ENCODE measurements at regions not wholly inside any gene's neighbourhood (a gene's known extent, or its start where the extent isn't known, plus 50 kb on each side); places are given as distances from the start of the nearest gene placed in this dataset.

- TF ChIP-seq, protein P1, sequence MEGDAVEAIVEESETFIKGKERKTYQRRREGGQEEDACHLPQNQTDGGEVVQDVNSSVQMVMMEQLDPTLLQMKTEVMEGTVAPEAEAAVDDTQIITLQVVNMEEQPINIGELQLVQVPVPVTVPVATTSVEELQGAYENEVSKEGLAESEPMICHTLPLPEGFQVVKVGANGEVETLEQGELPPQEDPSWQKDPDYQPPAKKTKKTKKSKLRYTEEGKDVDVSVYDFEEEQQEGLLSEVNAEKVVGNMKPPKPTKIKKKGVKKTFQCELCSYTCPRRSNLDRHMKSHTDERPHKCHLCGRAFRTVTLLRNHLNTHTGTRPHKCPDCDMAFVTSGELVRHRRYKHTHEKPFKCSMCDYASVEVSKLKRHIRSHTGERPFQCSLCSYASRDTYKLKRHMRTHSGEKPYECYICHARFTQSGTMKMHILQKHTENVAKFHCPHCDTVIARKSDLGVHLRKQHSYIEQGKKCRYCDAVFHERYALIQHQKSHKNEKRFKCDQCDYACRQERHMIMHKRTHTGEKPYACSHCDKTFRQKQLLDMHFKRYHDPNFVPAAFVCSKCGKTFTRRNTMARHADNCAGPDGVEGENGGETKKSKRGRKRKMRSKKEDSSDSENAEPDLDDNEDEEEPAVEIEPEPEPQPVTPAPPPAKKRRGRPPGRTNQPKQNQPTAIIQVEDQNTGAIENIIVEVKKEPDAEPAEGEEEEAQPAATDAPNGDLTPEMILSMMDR (IDR thresholded peaks at IDR 0.05), result no peak
- TF ChIP-seq EZH2 (IDR thresholded peaks at IDR 0.05), result no peak
Measured at GRCh38 chr2:150544731-150545130, 57.3 kb upstream of the RND3 start.
